HG02610 (cell line): ENCODE measurements at regions not wholly inside any gene's neighbourhood (a gene's known extent, or its start where the extent isn't known, plus 50 kb on each side); places are given as distances from the start of the nearest gene placed in this dataset.

Source experiments
- ATAC-seq: cut with Tn5 transposase; IDR thresholded peaks from one replicate; pipeline ENCODE4 v1.9.1; 2021; ENCODE audit warnings: mild to moderate bottlenecking, moderate library complexity; ENCODE audit not compliant: unreplicated experiment

- ATAC-seq, result no peak
These were observed 58.3 kb upstream of the HES1 start for GRCh38 chr3:194077602-194078001.

DNA sequence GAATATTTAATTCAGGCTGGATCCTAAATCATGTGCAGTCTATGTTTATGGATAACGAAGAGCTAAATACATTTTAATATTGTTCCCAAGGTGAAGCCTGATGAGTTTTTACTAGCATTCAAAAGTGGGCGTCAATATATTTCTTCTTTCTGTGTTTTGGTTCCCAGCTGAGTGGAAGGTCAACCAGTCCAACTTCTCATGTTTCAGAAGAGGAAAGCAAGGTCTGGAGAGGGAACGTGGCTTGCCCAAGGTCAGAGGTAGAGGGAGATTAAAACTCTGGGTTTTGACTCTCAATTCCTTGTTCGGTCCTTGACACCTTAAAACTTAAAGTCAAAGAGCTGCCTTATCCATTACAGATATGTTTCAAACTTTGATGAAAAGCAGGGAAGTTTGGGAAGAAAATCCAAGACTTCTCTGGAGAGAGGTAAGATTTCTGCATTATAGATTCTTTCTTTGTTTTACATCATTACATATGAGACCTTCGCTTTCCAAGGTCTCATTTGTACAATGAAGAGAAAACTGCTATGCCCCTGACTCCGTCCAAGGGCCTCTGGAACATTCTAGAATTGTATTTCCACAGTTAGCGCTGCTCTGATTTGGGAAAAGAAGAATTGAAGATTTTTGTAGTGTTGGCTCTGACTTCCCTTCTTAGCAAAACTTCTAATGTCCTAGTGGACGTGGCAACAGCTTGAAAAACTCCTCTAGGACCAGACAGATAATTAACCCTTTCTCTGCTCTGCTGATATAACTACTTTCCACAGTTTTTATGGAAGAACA, 57.7 kb upstream of the HES1 start:
- no peak for ATAC-seq

- ATAC-seq, result no peak
These were observed 56.2 kb upstream of the HES1 start for GRCh38 chr3:194079702-194080172.

- no peak for ATAC-seq
These were observed 55.5 kb upstream of the HES1 start for GRCh38 chr3:194080436-194080835.

GRCh38 chr3:194080913-194081800, 54.8 kb upstream of the HES1 start:
- no peak for ATAC-seq

DNA sequence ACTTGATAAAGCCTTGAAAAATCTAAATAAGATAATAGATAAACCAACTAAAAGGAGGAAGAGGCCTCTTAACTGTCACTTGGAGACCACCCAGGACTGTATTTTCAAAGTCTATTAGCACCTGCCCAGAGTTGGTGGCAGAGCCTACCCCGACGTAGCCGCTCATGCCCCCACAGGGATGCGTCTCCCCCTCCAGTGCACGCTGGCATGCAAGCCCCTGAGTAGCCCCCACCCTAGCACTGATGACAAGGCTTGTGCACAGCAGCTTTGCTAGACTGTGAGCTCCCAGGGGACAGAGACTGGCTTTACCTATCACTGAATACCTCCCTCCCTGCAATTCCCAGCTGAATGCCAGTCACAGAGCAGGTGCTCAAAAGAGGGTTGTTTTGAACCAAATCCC, 54.1 kb upstream of the HES1 start:
- ATAC-seq, result no peak

DNA sequence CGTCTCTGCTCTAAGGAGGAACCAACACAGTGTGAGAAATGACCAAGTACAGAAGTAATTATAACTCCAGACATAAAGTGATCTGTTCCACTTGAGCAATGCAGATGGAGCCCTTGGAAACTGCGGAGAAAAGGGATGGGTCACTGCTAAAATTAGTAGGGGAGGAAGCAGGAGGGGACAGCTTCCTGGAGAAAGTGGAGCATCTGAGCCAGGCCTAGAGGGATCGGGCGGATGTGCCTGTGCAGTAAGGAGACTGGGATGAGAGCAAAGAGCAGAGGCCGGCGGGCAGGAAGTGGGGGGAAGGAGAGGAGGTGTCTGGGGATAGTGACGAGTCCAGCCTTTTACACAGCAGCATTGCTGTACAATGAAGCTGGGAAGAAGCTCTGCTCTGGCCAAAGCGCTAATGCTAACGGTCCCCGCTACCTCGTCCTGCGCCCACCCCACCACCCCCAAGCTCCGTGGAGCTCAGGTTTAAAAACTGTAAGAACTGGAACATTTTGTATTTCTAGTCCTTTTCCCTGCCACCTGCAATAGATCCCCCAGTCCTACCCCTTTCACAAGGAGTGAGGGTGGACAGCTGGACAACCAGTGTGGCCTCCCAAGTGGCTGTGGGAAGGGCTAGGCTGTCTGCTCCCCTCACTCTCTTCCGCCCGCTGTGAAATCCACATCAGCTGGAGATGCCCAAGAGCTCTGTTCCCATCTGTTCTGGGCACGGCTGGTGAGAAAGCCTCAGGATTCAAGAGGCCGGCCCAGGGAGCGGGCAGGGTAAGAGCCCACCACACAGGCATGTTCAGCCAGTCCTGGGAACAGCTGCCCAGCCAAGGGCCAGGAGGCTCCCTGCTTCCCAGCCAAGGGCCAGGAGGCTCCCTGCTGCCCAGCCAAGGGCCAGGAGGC, 53.0 kb upstream of the HES1 start:
- no peak for ATAC-seq

DNA sequence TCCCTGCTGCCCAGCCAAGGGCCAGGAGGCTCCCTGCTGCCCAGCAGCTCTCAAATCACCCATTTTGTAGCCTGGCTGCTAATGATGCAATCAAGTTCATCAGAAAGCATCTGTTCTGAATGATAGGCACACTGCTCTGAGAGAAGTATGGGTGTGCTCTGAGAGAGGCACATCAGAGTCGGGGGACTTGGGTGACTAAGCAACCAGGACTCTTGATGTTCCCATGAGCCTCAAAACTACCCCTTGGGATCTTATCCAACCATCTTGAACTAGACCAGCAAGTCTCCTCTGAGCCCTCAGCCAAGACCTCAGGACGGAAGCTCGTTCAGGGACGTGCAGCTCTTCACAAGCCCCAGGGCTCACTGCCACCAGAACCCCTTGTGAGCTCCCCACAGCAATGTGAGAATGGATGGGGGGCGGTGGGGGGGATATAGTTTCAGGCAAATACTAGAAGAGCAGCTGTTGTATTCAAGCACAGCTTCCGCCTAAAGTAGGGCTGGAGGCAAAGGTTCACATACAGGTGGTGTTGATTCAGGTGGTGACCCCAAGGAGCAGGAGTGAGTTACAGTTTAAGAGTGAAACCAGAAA, 52.2 kb upstream of the HES1 start:
- ATAC-seq, result peak; percentile 11

DNA sequence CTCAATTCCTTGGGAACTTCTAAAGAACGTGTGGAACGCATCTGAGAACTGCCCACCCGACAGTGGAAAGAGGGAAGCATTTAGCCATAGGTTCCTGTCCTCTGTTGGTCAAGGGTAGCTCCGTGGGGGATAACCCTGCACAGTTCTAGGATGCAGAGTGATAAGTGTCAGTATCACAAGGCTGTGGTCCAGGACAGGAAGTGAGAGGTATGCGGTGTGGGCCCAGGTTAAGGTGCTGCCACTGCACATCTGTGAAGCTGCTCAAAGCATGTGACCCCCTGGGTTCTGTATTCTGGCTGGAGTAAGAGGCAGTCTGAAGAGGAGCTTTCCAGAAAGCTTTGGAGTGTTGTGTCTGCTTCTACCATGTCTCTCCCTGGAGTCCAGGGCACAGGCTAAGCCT, 51.7 kb upstream of the HES1 start:
- ATAC-seq, result peak; percentile 95
